A549 (cell line): ENCODE measurements at regions not wholly inside any gene's neighbourhood (a gene's known extent, or its start where the extent isn't known, plus 50 kb on each side); places are given as distances from the start of the nearest gene placed in this dataset.

Source experiments
- ATAC-seq, 2 experiments: fragments of 200-7000 bp in 1 of 2; fragments of >200 bp in 1 of 2; cut with Nextera tagmentation in 1 of 2; cut with Tn5 transposase in 1 of 2; 3 replicates each; pipeline versions ENCODE4 v1.8.0 to v1.9.1; 2018 to 2020; ENCODE audit warnings: mild to moderate bottlenecking in 1 of 2, moderate library complexity in 1 of 2
- CTCF ChIA-PET: fragments of 300-600 bp; sonication (Branson Sonifier 250); formaldehyde crosslinking; extraction: SDS; loops from one replicate; lab custom pipeline; 2021; ENCODE audit warnings: antibody characterized with exemption, inconsistent platforms; lab: Yijun Ruan, JAX
- POLR2A ChIA-PET: fragments of 350-600 bp; formaldehyde crosslinking; extraction: SDS; loops from one replicate; lab custom pipeline; 2021; ENCODE audit warnings: antibody characterized with exemption, inconsistent platforms; lab: Yijun Ruan, JAX
- DNase-seq, 2 experiments: peaks; one replicate each; pipeline versions ENCODE4 v3.0.0 to v3.0.0-alpha.2; 2011 to 2016; ENCODE audit warnings: low read depth in 1 of 2, low spot score in 1 of 2
- FAIRE-seq: peaks from 2 replicates; lab custom pipeline; 2011; peaks lifted over from hg19 to GRCh38; lab: Jason Lieb, UNC
- H3K27ac ChIP-seq, 2 experiments: fragments of >200 bp; sonication (Bioruptor Twin); formaldehyde crosslinking; 3 replicates each; pipeline ENCODE4 v1.5.1; 2016 to 2017
- H3K4me1 ChIP-seq: fragments of >200 bp; sonication (Bioruptor Twin); formaldehyde crosslinking; 3 replicates; pipeline ENCODE4 v1.6.1; 2016
- H3K4me2 ChIP-seq: fragments of >200 bp; sonication (Bioruptor Twin); formaldehyde crosslinking; 3 replicates; pipeline ENCODE4 v1.6.1; 2016
- H3K4me3 ChIP-seq: fragments of >200 bp; sonication (Bioruptor Twin); formaldehyde crosslinking; 3 replicates; pipeline ENCODE4 v1.5.1; 2016
- H3K9me3 ChIP-seq: fragments of >200 bp; sonication (Bioruptor Twin); formaldehyde crosslinking; 3 replicates; pipeline ENCODE4 v1.6.1; 2016
- BHLHE40 ChIP-seq: IDR thresholded peaks from 2 replicates; pipeline ENCODE4 v1.6.1; 2012; ENCODE audit warnings: low read depth, low read length, inconsistent platforms
- CEBPB ChIP-seq, 2 experiments: fragments of >200 bp in 1 of 2; sonication (Bioruptor Twin) in 1 of 2; formaldehyde crosslinking in 1 of 2; IDR thresholded peaks; 2 replicates each; pipeline ENCODE4 v1.6.1; 2012 to 2016
- CHD4 ChIP-seq: fragments of 200-600 bp; sonication (generic); IDR thresholded peaks from 2 replicates; pipeline ENCODE4 v1.6.1; 2016; ENCODE audit warnings: antibody characterized with exemption, mild to moderate bottlenecking, borderline replicate concordance
- E2F6 ChIP-seq: IDR thresholded peaks from 2 replicates; pipeline ENCODE4 v1.6.1; 2012; ENCODE audit warnings: low read depth, borderline replicate concordance
- EHMT2 ChIP-seq: fragments of 200-600 bp; sonication (generic); IDR thresholded peaks from 2 replicates; pipeline ENCODE4 v1.6.1; 2016; ENCODE audit warnings: antibody characterized with exemption, low read depth, mild to moderate bottlenecking, moderate library complexity
- GATA3 ChIP-seq: IDR thresholded peaks from 2 replicates; pipeline ENCODE4 v1.6.1; 2012; ENCODE audit warnings: borderline replicate concordance
- HDAC2 ChIP-seq: fragments of 200-600 bp; sonication (generic); IDR thresholded peaks from 2 replicates; pipeline ENCODE4 v1.6.1; 2016
- HMGXB4 ChIP-seq: fragments of 250-450 bp; sonication (Bioruptor Pico); IDR thresholded peaks from 2 replicates; pipeline ENCODE4 v1.5.0; 2021; ENCODE audit warnings: mild to moderate bottlenecking, moderate library complexity, borderline replicate concordance
- HOXB5 ChIP-seq: fragments of 250-450 bp; sonication (Bioruptor Pico); IDR thresholded peaks from 2 replicates; pipeline ENCODE4 v1.5.0; 2020; ENCODE audit warnings: mild to moderate bottlenecking, moderate library complexity
- JUN ChIP-seq, 2 experiments: fragments of >200 bp; sonication (Bioruptor Twin); formaldehyde crosslinking; IDR thresholded peaks; 2 replicates in 1 of 2; 3 replicates in 1 of 2; pipeline ENCODE4 v1.6.1; 2016 to 2017
- JUNB ChIP-seq: fragments of >200 bp; sonication (Bioruptor Twin); formaldehyde crosslinking; IDR thresholded peaks from 2 replicates; pipeline ENCODE4 v1.6.1; 2016
- KDM1A ChIP-seq: fragments of 200-600 bp; sonication (generic); IDR thresholded peaks from 2 replicates; pipeline ENCODE4 v1.6.1; 2016; ENCODE audit warnings: low read depth, mild to moderate bottlenecking
- KDM5A ChIP-seq: fragments of 200-600 bp; sonication (generic); IDR thresholded peaks from 2 replicates; pipeline ENCODE4 v1.6.1; 2016; ENCODE audit warnings: antibody characterized with exemption, mild to moderate bottlenecking
- MAFK ChIP-seq: fragments of 450-650 bp; IDR thresholded peaks from 2 replicates; pipeline ENCODE4 v1.6.1; 2014; ENCODE audit not compliant: partially characterized antibody
- MAZ ChIP-seq: fragments of 150-350 bp; IDR thresholded peaks from 2 replicates; pipeline ENCODE4 v1.6.1; 2014; ENCODE audit warnings: antibody characterized with exemption, low read depth, low read length, borderline replicate concordance
- MYC ChIP-seq: IDR thresholded peaks from 2 replicates; pipeline ENCODE4 v1.6.1; 2012; ENCODE audit warnings: mild to moderate bottlenecking, inconsistent platforms, low read length, improper control_type of control experiment, borderline replicate concordance
- NPAS2 ChIP-seq: fragments of 250-450 bp; sonication (Bioruptor Pico); IDR thresholded peaks from 2 replicates; pipeline ENCODE4 v1.8.0; 2022; ENCODE audit warnings: mild to moderate bottlenecking, moderate library complexity, borderline replicate concordance
- PHF8 ChIP-seq: fragments of 200-600 bp; sonication (generic); IDR thresholded peaks from 2 replicates; pipeline ENCODE4 v1.6.1; 2016; ENCODE audit warnings: low read depth, mild to moderate bottlenecking, antibody characterized with exemption, moderate library complexity, borderline replicate concordance
- POLR2A ChIP-seq: IDR thresholded peaks from 2 replicates; pipeline ENCODE4 v1.6.1; 2012; ENCODE audit warnings: mild to moderate bottlenecking, low read length
- RARB ChIP-seq: fragments of 250-450 bp; sonication (Bioruptor Pico); IDR thresholded peaks from 2 replicates; pipeline ENCODE4 v1.8.0; 2021; ENCODE audit warnings: mild to moderate bottlenecking, moderate library complexity
- RNF2 ChIP-seq: fragments of 200-600 bp; sonication (generic); IDR thresholded peaks from 2 replicates; pipeline ENCODE4 v1.6.1; 2016; ENCODE audit warnings: low read depth, mild to moderate bottlenecking, antibody characterized with exemption, moderate library complexity, borderline replicate concordance
- TFCP2L1 ChIP-seq: fragments of 250-450 bp; sonication (Bioruptor Pico); IDR thresholded peaks from 2 replicates; pipeline ENCODE4 v1.5.0; 2021; ENCODE audit warnings: mild to moderate bottlenecking
- TP53 ChIP-seq: fragments of 250-450 bp; sonication (Bioruptor Pico); IDR thresholded peaks from 2 replicates; pipeline ENCODE4 v1.5.0; 2021; ENCODE audit warnings: mild to moderate bottlenecking, moderate library complexity
- USF2 ChIP-seq: fragments of 450-650 bp; IDR thresholded peaks from 2 replicates; pipeline ENCODE4 v1.6.1; 2014; ENCODE audit warnings: antibody characterized with exemption
- ZC3H11A ChIP-seq: fragments of 450-650 bp; IDR thresholded peaks from 2 replicates; pipeline ENCODE4 v1.6.1; 2014; ENCODE audit warnings: antibody characterized with exemption, mild to moderate bottlenecking
- ZNF302 ChIP-seq: fragments of 250-450 bp; sonication (Bioruptor Pico); IDR thresholded peaks from 2 replicates; pipeline ENCODE4 v1.9.0; 2021; ENCODE audit warnings: inconsistent platforms, mild to moderate bottlenecking, moderate library complexity
- WGBS: methylation state at CpG from one replicate; pipeline ENCODE4 v1.1.6; 2017; ENCODE audit errors: missing lambda C conversion rate; 5-methylcytosine and 5-hydroxymethylcytosine counted together
- TF ChIP-seq, protein P1 (sequence below): fragments of 250-450 bp; sonication (Bioruptor Pico); IDR thresholded peaks from 2 replicates; pipeline ENCODE4 v1.5.0; 2020; ENCODE audit warnings: low read depth, mild to moderate bottlenecking, moderate library complexity
- TF ChIP-seq, protein P2 (sequence below): IDR thresholded peaks from 2 replicates; pipeline ENCODE4 v1.6.1; 2012
- TF ChIP-seq, protein P3 (sequence below): fragments of >200 bp; sonication (Bioruptor Twin); formaldehyde crosslinking; IDR thresholded peaks from 3 replicates; pipeline ENCODE4 v1.6.1; 2016
- TF ChIP-seq, protein P4 (sequence below): fragments of >200 bp; sonication (Bioruptor Twin); formaldehyde crosslinking; IDR thresholded peaks from 2 replicates; pipeline ENCODE4 v1.6.1; 2016

GRCh38 chr20:39097889-39098288 is 135.7 kb downstream of the DHX35 start:
- POLR2A ChIA-PET, result no interaction called here
- Histone ChIP-seq H3K4me3 (no peak overlapping the region), H3K4me1 (no peaks in the 10 kb centered on the region), H3K9me3 (no peaks in the 10 kb centered on the region), H3K4me2 (no peak overlapping the region), H3K27ac (no peak overlapping the region)
- CTCF ChIA-PET, result interaction anchor here (1.2 kb wide), 1 partner anchor 17 kb away, joined by 4 read pairs; no protein-coding TSS in a partner anchor
- DNase-seq (no peak), ATAC-seq (no peak), FAIRE-seq (no peak)
- TF ChIP-seq POLR2A, result no peak
- TF ChIP-seq, protein P1, sequence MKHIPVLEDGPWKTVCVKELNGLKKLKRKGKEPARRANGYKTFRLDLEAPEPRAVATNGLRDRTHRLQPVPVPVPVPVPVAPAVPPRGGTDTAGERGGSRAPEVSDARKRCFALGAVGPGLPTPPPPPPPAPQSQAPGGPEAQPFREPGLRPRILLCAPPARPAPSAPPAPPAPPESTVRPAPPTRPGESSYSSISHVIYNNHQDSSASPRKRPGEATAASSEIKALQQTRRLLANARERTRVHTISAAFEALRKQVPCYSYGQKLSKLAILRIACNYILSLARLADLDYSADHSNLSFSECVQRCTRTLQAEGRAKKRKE (CRISPR knock-in tag), result no peak
- TF ChIP-seq CEBPB (IDR thresholded peaks at IDR 0.05), result no peak
- TF ChIP-seq MYC, result no peak
- TF ChIP-seq KDM1A, result no peak
- no peak for TF ChIP-seq USF2
- TF ChIP-seq CHD4, result no peak
- no peak for TF ChIP-seq TFCP2L1
- TF ChIP-seq PHF8, result no peak
- TF ChIP-seq EHMT2, result no peak
- no peak for TF ChIP-seq JUN (IDR thresholded peaks at IDR 0.05)
- TF ChIP-seq, protein P2, sequence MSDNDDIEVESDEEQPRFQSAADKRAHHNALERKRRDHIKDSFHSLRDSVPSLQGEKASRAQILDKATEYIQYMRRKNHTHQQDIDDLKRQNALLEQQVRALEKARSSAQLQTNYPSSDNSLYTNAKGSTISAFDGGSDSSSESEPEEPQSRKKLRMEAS, result no peak
- TF ChIP-seq, protein P3, sequence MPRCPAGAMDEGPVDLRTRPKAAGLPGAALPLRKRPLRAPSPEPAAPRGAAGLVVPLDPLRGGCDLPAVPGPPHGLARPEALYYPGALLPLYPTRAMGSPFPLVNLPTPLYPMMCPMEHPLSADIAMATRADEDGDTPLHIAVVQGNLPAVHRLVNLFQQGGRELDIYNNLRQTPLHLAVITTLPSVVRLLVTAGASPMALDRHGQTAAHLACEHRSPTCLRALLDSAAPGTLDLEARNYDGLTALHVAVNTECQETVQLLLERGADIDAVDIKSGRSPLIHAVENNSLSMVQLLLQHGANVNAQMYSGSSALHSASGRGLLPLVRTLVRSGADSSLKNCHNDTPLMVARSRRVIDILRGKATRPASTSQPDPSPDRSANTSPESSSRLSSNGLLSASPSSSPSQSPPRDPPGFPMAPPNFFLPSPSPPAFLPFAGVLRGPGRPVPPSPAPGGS, result no peak
- TF ChIP-seq RARB (CRISPR knock-in tag), result no peak
- no peak for TF ChIP-seq GATA3
- WGBS, result 19% methylated on average over 3 of the region's 3 CpGs

GRCh38 chr20:39095870-39096269 is 133.7 kb downstream of the DHX35 start:
- DNase-seq, result no peak
- H3K27ac ChIP-seq, result no peak overlapping the region
- H3K4me2 ChIP-seq, result no peak overlapping the region
- no peak for TF ChIP-seq ZC3H11A
- TF ChIP-seq CEBPB (IDR thresholded peaks at IDR 0.05), result no peak
- TF ChIP-seq KDM5A, result no peak
- no peak overlapping the region for H3K4me3 ChIP-seq
- WGBS, result 62% methylated on average over 1 of the region's 1 CpG
- no peaks in the 10 kb centered on the region for H3K9me3 ChIP-seq
- no peaks in the 10 kb centered on the region for H3K4me1 ChIP-seq
- POLR2A ChIA-PET, result no interaction called here
- CTCF ChIA-PET, result interaction anchor here (0.6 to 1.5 kb wide), 2 partner anchors 15 to 16 kb away, joined by 3 to 6 read pairs; no protein-coding TSS in a partner anchor
- no peak for FAIRE-seq
- ATAC-seq, result no peak

DNA sequence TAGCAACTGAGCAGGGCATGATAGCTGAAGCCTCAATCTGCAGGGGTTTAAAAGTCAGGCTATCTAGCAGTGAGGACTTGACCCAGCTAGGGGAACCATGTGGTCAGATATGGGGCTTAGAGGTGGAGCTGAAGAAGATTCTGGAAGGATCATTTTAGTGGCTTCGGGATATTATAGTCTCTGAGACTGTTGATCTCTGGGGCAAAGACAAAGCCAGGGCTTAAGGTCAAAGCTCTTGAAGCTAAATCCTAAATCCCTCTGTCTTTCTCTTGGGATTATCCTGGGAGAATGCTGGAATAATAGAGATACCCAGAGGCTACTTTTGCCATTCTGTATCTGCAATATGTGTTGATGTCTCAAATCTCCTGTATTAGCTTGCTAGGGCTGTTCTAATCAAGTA is 132.2 kb downstream of the DHX35 start:
- Histone ChIP-seq H3K4me2 (no peak overlapping the region), H3K4me3 (no peak overlapping the region), H3K4me1 (no peaks in the 10 kb centered on the region), H3K9me3 (no peaks in the 10 kb centered on the region), H3K27ac (no peak overlapping the region)
- ATAC-seq (no peak), DNase-seq (no peak), FAIRE-seq (no peak)
- ChIA-PET CTCF (interaction anchor here (1.2 kb wide), 1 partner anchor 14 kb away, joined by 3 read pairs; no protein-coding TSS in a partner anchor), POLR2A (no interaction called here)
- WGBS, result 59% methylated on average over 1 of the region's 1 CpG
- no peak for TF ChIP-seq JUNB
- no peak for TF ChIP-seq MAFK
- TF ChIP-seq NPAS2 (CRISPR knock-in tag), result no peak
- no peak for TF ChIP-seq MYC
- no peak for TF ChIP-seq POLR2A
- TF ChIP-seq HMGXB4 (CRISPR knock-in tag), result no peak
- TF ChIP-seq HDAC2, result no peak
- TF ChIP-seq, protein P4, sequence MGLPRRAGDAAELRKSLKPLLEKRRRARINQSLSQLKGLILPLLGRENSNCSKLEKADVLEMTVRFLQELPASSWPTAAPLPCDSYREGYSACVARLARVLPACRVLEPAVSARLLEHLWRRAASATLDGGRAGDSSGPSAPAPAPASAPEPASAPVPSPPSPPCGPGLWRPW, result no peak
- TF ChIP-seq ZNF302, result no peak
- TF ChIP-seq MAZ, result no peak
- no peak for TF ChIP-seq RNF2
- TF ChIP-seq BHLHE40, result no peak
- no peak for TF ChIP-seq RARB (CRISPR knock-in tag)
- TF ChIP-seq EHMT2, result no peak
- TF ChIP-seq HOXB5 (CRISPR knock-in tag), result no peak
- no peak for TF ChIP-seq GATA3
- TF ChIP-seq TP53 (CRISPR knock-in tag), result no peak
- no peak for TF ChIP-seq E2F6
